GM19372 (cell line): ENCODE measurements at regions not wholly inside any gene's neighbourhood (a gene's known extent, or its start where the extent isn't known, plus 50 kb on each side); places are given as distances from the start of the nearest gene placed in this dataset.
"Not testable (repeated sequence)": the region's sequence is repeated elsewhere in the genome, so short reads cannot be mapped to it uniquely, and the experiment has no call there.

Experiments
- ATAC-seq: cut with Tn5 transposase; IDR thresholded peaks from one replicate; pipeline ENCODE4 v1.9.1; 2021; ENCODE audit warnings: mild to moderate bottlenecking, low read depth, moderate library complexity; ENCODE audit not compliant: unreplicated experiment

GRCh38 chr10:64515970-64516699, 994.9 kb downstream of the REEP3 start:
- ATAC-seq = no peak

DNA sequence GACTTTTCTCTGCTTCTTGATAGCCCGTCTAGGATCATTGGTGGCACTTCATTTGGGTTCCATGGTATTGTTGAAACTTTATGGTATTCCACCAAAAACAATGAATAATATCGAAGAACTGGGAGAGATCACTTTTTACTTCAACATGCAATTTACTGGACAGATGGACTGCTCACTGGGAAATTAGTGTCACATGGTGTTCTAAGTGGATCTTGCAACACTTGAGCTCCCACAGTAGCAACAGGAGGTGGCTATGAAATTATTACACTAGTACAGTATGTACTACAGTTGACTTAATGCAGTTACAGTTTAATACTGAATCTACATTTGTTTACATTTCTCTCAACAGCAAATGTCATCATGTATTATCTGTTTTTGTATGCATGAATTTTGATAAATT, 997.3 kb downstream of the REEP3 start:
- ATAC-seq = no peak

GRCh38 chr10:64519427-64519826, 998.2 kb downstream of the REEP3 start:
- ATAC-seq = no peak

DNA sequence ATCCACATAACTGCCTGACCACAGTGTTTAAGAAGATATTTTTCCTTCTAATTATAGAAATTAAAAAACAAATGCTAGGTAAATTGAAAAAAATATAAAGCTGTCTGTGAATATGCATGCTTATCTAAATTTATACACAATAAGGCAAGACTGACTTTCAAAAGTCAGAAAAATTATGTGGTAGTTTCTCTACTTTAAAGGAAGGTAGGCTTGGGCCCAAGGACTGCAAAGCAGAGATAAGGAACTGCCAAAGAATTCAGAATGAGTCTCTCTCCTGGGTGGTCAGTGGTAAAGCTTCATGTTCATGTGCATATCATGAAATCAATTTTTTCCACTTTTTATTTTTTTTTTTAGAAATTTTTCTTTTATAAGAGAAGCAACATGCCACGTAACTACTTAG, 998.6 kb downstream of the REEP3 start:
- no peak for ATAC-seq

GRCh38 chr10:64523065-64523759, 1002.0 kb downstream of the REEP3 start:
- ATAC-seq = no peak

GRCh38 chr10:64528294-64529002, 1007.2 kb downstream of the REEP3 start:
- no peak for ATAC-seq

GRCh38 chr10:64529003-64529350, 1007.8 kb downstream of the REEP3 start:
- no peak for ATAC-seq

GRCh38 chr10:64534616-64535015, 1013.4 kb downstream of the REEP3 start:
- ATAC-seq = no peak

DNA sequence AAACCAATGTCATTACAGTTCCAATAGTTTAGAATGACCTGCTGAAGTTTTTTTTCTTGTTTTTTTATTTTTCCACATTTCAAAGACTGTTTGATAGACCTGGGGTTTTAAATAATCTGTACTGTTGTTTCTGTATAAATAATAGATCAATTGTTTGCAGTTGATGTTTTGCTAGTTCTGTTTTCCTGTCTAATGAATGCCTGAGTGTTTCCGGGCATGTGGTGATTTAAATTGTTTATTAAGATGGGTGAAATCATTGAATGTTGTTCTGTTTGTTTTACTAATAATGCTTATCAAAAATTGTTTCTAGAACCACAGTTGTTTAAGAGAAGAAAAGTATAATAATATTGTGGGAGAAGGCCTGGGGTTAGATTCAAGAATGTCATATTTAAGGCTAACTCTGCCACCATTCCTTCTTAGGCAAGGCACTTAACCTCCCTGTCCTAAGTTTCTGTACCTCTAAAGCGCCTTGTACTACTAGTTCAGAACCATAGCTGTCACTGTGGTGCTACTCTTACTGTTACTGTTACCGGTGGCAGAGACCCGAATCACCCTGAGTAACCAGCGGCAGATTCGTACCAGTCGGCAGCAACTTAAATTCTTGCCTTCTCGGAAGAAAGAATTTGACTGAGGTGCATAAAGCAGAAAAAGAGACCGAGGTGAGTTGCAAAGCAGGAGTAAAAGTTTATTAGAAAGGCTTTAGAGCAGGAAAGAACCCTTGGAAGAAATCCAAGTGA, 1014.1 kb downstream of the REEP3 start:
- no peak for ATAC-seq

- ATAC-seq = no peak
These were observed 1015.9 kb downstream of the REEP3 start for GRCh38 chr10:64537112-64537511.

GRCh38 chr10:64537928-64538327, 1016.7 kb downstream of the REEP3 start:
- ATAC-seq = no peak

- ATAC-seq = no peak
These were observed 1024.9 kb downstream of the REEP3 start for GRCh38 chr10:64546073-64546472.

DNA sequence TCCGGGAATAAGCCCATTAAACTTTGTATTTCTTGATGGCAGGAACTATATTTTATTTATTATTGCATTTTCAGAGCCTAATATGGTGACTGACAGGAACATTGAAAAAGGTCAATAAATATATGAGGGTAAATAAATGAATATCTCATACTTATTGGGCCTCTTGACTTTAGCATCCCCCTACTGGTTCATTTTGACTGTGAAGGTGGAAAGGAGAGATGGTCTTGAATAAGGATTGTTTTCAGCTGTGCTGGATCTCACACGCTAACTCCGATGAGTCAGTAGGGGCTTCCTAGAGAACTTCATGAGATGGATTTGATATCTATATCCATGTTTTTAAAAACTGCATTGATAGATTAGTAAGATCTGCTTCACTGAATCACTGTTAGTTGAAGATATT, 1026.0 kb downstream of the REEP3 start:
- no peak for ATAC-seq

GRCh38 chr10:64555666-64556065, 1034.5 kb downstream of the REEP3 start:
- ATAC-seq = no peak

GRCh38 chr10:64558094-64558835, 1037.1 kb downstream of the REEP3 start:
- ATAC-seq = no peak

DNA sequence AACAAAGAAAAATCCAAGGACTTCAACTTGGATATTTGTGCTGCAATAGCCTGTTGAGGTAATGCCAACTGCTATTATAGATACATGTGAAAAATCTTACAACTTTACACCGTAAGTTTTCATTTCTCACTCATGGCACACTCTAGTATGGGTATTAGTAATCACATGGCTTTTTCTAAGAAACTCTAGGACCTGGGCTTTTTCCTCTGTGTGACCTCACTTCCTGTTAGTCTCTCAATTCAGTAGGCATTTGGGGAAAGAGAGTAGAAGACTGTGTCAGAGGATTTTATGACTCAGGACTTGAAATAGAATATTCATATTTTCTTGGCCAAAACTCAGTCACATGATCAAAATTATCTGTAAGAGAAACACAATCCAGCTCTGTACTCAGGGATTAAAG, 1049.9 kb downstream of the REEP3 start:
- no peak for ATAC-seq

DNA sequence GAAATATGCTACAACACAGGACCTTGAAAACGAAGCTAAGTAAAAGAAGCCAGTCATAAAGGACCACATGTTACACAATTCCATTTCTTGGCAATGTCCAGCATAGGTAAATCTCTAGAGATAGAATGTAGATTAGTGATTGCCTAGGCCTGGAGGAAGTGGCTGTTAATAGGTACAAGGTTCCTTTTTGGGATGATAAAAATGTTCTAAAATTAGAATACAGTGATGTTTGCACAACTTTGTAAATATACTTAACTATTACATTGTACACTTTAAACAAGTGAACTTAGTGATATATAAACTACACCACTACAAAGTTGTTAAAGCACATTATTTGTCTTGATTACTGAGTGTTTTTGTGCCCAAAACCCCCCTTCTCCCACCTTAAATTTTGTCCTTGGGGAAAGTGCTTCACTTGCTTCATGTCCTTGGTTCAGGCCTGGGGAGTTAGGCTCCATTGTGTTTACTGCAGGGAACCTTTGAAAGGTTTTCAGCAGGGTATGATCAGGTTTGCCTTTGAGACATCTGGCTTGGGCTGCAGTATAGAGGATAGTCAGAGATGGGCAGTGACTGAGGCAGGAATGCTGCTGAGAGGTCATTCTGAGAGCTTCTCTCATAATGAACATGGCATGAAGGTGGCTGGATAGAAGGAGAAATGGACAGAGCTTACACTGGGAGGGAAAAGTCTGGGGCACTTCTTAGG, 1052.6 kb downstream of the REEP3 start:
- ATAC-seq = no peak

DNA sequence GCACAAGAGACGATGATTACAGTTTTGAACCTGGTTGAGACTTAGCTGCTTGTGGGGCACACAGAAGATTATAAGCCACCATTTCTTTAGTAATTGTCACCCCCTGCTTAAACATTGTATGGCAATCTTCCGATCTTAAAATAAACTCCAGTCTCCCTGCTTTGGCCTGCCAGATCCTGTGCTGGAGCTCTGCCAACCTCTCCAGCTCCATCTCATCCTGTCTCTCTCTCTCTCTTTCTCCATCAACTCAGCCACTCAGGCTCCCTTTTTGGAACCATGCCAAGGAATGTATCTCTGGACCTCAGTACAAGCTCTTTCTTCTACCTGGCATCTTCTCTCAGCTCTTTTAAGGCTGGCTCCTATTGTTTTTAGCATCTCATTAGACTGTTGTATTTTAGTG, 1053.2 kb downstream of the REEP3 start:
- ATAC-seq = no peak

DNA sequence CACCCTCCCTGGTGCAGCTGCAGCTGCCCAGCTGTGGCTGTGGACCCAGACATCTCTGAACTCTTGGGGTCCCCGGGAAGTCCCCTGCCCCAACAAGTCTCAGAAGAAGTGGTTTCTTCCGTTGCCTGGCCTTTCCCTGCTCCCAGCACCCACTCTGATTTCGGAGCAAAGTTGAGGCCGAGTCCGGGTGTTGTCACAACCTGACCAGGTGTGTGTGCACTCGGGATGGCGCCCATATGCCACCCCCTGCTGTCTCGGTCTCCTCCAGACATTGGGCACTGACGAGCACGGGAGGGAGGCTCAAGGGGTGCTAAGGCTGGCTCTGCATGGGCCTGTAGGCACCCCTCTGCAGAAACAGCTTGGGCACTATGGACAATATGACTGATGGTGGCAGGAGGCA, 1055.3 kb downstream of the REEP3 start:
- no peak for ATAC-seq

DNA sequence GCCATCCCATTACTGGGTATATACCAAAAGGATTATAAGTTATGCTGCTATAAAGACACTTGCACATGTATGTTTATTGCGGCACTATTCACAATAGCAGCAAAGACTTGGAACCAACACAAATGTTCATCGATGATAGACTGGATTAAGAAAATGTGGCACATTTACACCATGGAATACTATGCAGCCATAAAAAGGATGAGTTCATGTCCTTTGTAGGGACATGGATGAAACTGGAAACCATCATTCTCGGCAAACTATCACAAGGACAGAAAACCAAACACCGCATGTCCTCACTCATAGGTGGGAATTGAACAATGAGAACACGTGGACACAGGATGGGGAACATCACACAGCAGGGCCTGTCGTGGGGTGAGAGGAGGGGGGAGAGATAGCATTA, 1057.6 kb downstream of the REEP3 start:
- ATAC-seq = not testable (repeated sequence)
